ENCODE measurements at regions not wholly inside any gene's neighbourhood (a gene's known extent, or its start where the extent isn't known, plus 50 kb on each side); places are given as distances from the start of the nearest gene placed in this dataset.

- Histone ChIP-seq H3K9me3 (ENCODE audit: control insufficient read depth, low read length) (no peaks in the 10 kb centered on the region), H3K36me3 (ENCODE audit: control insufficient read depth in 1 of 2, insufficient read depth in 2 of 2, low read depth in 1 of 2, low read length in 2 of 2) (no peaks in the 10 kb centered on the region), H3K27me3 (ENCODE audit: control insufficient read depth in 1 of 2, insufficient read depth in 1 of 2, low read length in 2 of 2) (no peaks in the 10 kb centered on the region), H2BK12ac (ENCODE audit: low read length in 2 of 2) (no peak overlapping the region), H3K4me3 (ENCODE audit: insufficient read depth in 1 of 2, low read depth in 1 of 2, low read length in 2 of 2) (no peak overlapping the region), H3K14ac (ENCODE audit: low read length in 2 of 2) (no peak overlapping the region), H2BK5ac (ENCODE audit: low read depth, low read length, poor library complexity, severe bottlenecking) (no peak overlapping the region), H3K4me1 (ENCODE audit: control insufficient read depth, insufficient read depth, low read depth, low read length) (no peaks in the 10 kb centered on the region), H2BK120ac (ENCODE audit: low read depth, low read length) (no peak overlapping the region), H4K91ac (ENCODE audit: low read length) (no peak overlapping the region), H3K27ac (ENCODE audit: low read length, poor library complexity, severe bottlenecking) (no peak overlapping the region), H3K23ac (ENCODE audit: low read length in 2 of 2) (no peak overlapping the region), H2BK15ac (ENCODE audit: low read depth, poor library complexity, severe bottlenecking) (no peak overlapping the region), H3K4ac (ENCODE audit: low read depth in 1 of 2, low read length in 2 of 2) (no peak overlapping the region), H3K79me1 (replicated peaks; ENCODE audit: low read length, poor library complexity, severe bottlenecking) (no peaks in the 10 kb centered on the region), H4K8ac (ENCODE audit: low read length) (no peak overlapping the region), H3K18ac (ENCODE audit: low read depth in 1 of 2, low read length in 2 of 2) (no peak overlapping the region), H3K4me2 (ENCODE audit: low read length, poor library complexity, severe bottlenecking) (no peak overlapping the region), H3K9ac (ENCODE audit: low read length) (no peak overlapping the region), H2AK5ac (ENCODE audit: low read length, severe bottlenecking) (no peak overlapping the region), H2AFZ (ENCODE audit: low read depth, low read length) (no peak overlapping the region)
- WGBS = 98% methylated on average over 3 of the region's 4 CpGs
- no peak for DNase-seq
These were observed 548.3 kb upstream of the SLIT2 start for GRCh38 chr4:19703391-19703790.

- WGBS = 80% methylated on average over 1 of the region's 2 CpGs
These were observed 550.7 kb upstream of the SLIT2 start for GRCh38 chr4:19700992-19701391.

DNA sequence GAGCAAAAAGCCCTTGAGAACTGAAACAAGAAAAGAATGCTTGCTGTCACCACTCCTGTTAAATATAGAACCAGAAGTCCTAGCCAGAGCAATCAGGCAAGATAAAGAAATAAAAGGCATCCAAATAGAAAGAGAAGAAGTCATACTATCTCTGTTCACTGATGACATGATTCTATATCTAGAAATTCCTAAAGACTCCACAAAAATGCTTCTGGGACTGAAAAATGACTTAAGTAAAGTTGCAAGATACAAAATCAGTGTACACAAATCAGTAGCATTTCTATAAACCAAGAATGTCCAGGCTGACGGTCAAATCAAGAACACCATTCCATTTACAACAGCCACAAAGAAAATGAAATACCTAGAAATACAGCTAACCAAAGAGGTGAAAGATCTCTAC is 552.7 kb upstream of the SLIT2 start:
- Histone ChIP-seq H3K23ac (ENCODE audit: low read length in 2 of 2) (no peak overlapping the region), H2BK120ac (ENCODE audit: low read depth, low read length) (no peak overlapping the region)
- no peak for DNase-seq

More at GRCh38 chr4:19700992-19701391, 550.7 kb upstream of the SLIT2 start:
- no peak overlapping the region for H2AFZ ChIP-seq (ENCODE audit: low read depth, low read length)
- peaks cover 6% of the 10 kb centered on the region for H3K9me3 ChIP-seq (ENCODE audit: control insufficient read depth, low read length)
- H3K27ac ChIP-seq (ENCODE audit: low read length, poor library complexity, severe bottlenecking) = no peak overlapping the region
- H2BK120ac ChIP-seq (ENCODE audit: low read depth, low read length) = no peak overlapping the region
- no peak overlapping the region for H3K4ac ChIP-seq (ENCODE audit: low read depth in 1 of 2, low read length in 2 of 2)
- H3K27me3 ChIP-seq (ENCODE audit: control insufficient read depth in 1 of 2, insufficient read depth in 1 of 2, low read length in 2 of 2) = no peaks in the 10 kb centered on the region
- H3K4me1 ChIP-seq (ENCODE audit: control insufficient read depth, insufficient read depth, low read depth, low read length) = no peaks in the 10 kb centered on the region
- no peak overlapping the region for H3K9ac ChIP-seq (ENCODE audit: low read length)
- no peak overlapping the region for H2BK12ac ChIP-seq (ENCODE audit: low read length in 2 of 2)
- H3K18ac ChIP-seq (ENCODE audit: low read depth in 1 of 2, low read length in 2 of 2) = no peak overlapping the region
- H3K36me3 ChIP-seq (ENCODE audit: control insufficient read depth in 1 of 2, insufficient read depth in 2 of 2, low read depth in 1 of 2, low read length in 2 of 2) = no peaks in the 10 kb centered on the region
- H3K4me3 ChIP-seq (ENCODE audit: insufficient read depth in 1 of 2, low read depth in 1 of 2, low read length in 2 of 2) = no peak overlapping the region
- no peak overlapping the region for H4K91ac ChIP-seq (ENCODE audit: low read length)
- H3K23ac ChIP-seq (ENCODE audit: low read length in 2 of 2) = no peak overlapping the region
- no peak for DNase-seq
- H4K8ac ChIP-seq (ENCODE audit: low read length) = no peak overlapping the region
- H3K4me2 ChIP-seq (ENCODE audit: low read length, poor library complexity, severe bottlenecking) = no peak overlapping the region
- H2BK15ac ChIP-seq (ENCODE audit: low read depth, poor library complexity, severe bottlenecking) = no peak overlapping the region
- H3K79me1 ChIP-seq (replicated peaks; ENCODE audit: low read length, poor library complexity, severe bottlenecking) = no peaks in the 10 kb centered on the region
- no peak overlapping the region for H3K14ac ChIP-seq (ENCODE audit: low read length in 2 of 2)
- no peak overlapping the region for H2AK5ac ChIP-seq (ENCODE audit: low read length, severe bottlenecking)
- H2BK5ac ChIP-seq (ENCODE audit: low read depth, low read length, poor library complexity, severe bottlenecking) = no peak overlapping the region

DNA sequence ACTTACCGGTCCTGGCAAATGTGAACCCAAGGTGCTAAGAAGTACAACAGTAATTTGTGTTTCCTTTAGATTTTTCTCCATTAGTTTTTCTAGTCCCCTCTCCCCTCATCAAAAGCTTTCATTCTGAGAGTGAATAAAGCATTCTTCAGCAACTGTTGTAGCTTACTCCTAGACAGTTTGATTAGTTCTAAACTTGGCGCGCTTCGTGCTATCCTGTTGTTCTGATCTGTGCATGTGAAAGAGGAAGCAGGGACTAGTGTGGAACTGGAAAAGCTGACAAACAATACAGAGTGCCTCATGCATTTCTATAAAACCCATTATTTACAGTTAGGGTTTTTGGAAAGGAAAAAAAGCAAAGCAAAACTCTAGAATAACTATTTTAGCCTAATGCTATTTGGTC is 556.9 kb upstream of the SLIT2 start:
- no peaks in the 10 kb centered on the region for H3K36me3 ChIP-seq (ENCODE audit: control insufficient read depth in 1 of 2, insufficient read depth in 2 of 2, low read depth in 1 of 2, low read length in 2 of 2)
- no peak overlapping the region for H2BK120ac ChIP-seq (ENCODE audit: low read depth, low read length)
- no peak overlapping the region for H2AK5ac ChIP-seq (ENCODE audit: low read length, severe bottlenecking)
- no peak overlapping the region for H3K18ac ChIP-seq (ENCODE audit: low read depth in 1 of 2, low read length in 2 of 2)
- no peak overlapping the region for H3K23ac ChIP-seq (ENCODE audit: low read length in 2 of 2)
- H3K27me3 ChIP-seq (ENCODE audit: control insufficient read depth in 1 of 2, insufficient read depth in 1 of 2, low read length in 2 of 2) = no peaks in the 10 kb centered on the region
- no peak overlapping the region for H2BK5ac ChIP-seq (ENCODE audit: low read depth, low read length, poor library complexity, severe bottlenecking)
- no peak overlapping the region for H3K4me2 ChIP-seq (ENCODE audit: low read length, poor library complexity, severe bottlenecking)
- WGBS = 100% methylated on average over 4 of the region's 4 CpGs
- H3K9ac ChIP-seq (ENCODE audit: low read length) = no peak overlapping the region
- no peak overlapping the region for H2BK12ac ChIP-seq (ENCODE audit: low read length in 2 of 2)
- H2AFZ ChIP-seq (ENCODE audit: low read depth, low read length) = peak overlapping the region; percentile 27
- no peak overlapping the region for H2BK15ac ChIP-seq (ENCODE audit: low read depth, poor library complexity, severe bottlenecking)
- H3K4ac ChIP-seq (ENCODE audit: low read depth in 1 of 2, low read length in 2 of 2) = no peak overlapping the region
- DNase-seq = no peak
- H4K91ac ChIP-seq (ENCODE audit: low read length) = no peak overlapping the region
- no peak overlapping the region for H3K14ac ChIP-seq (ENCODE audit: low read length in 2 of 2)
- H3K79me1 ChIP-seq (replicated peaks; ENCODE audit: low read length, poor library complexity, severe bottlenecking) = no peaks in the 10 kb centered on the region
- peaks cover 6% of the 10 kb centered on the region for H3K9me3 ChIP-seq (ENCODE audit: control insufficient read depth, low read length)
- H4K8ac ChIP-seq (ENCODE audit: low read length) = no peak overlapping the region
- no peak overlapping the region for H3K4me3 ChIP-seq (ENCODE audit: insufficient read depth in 1 of 2, low read depth in 1 of 2, low read length in 2 of 2)
- H3K4me1 ChIP-seq (ENCODE audit: control insufficient read depth, insufficient read depth, low read depth, low read length) = peaks cover 2% of the 10 kb centered on the region
- no peak overlapping the region for H3K27ac ChIP-seq (ENCODE audit: low read length, poor library complexity, severe bottlenecking)

More for the DNA sequence above, 552.7 kb upstream of the SLIT2 start:
- Histone ChIP-seq H3K4me2 (ENCODE audit: low read length, poor library complexity, severe bottlenecking) (no peak overlapping the region), H2BK5ac (ENCODE audit: low read depth, low read length, poor library complexity, severe bottlenecking) (no peak overlapping the region), H3K4me3 (ENCODE audit: insufficient read depth in 1 of 2, low read depth in 1 of 2, low read length in 2 of 2) (no peak overlapping the region), H2AK5ac (ENCODE audit: low read length, severe bottlenecking) (no peak overlapping the region), H3K18ac (ENCODE audit: low read depth in 1 of 2, low read length in 2 of 2) (no peak overlapping the region), H3K27ac (ENCODE audit: low read length, poor library complexity, severe bottlenecking) (no peak overlapping the region), H4K8ac (ENCODE audit: low read length) (no peak overlapping the region), H2BK12ac (ENCODE audit: low read length in 2 of 2) (no peak overlapping the region), H3K4ac (ENCODE audit: low read depth in 1 of 2, low read length in 2 of 2) (no peak overlapping the region), H3K79me1 (replicated peaks; ENCODE audit: low read length, poor library complexity, severe bottlenecking) (no peaks in the 10 kb centered on the region), H2BK15ac (ENCODE audit: low read depth, poor library complexity, severe bottlenecking) (no peak overlapping the region), H3K4me1 (ENCODE audit: control insufficient read depth, insufficient read depth, low read depth, low read length) (peaks cover 2% of the 10 kb centered on the region), H4K91ac (ENCODE audit: low read length) (no peak overlapping the region), H3K27me3 (ENCODE audit: control insufficient read depth in 1 of 2, insufficient read depth in 1 of 2, low read length in 2 of 2) (no peaks in the 10 kb centered on the region), H3K9me3 (ENCODE audit: control insufficient read depth, low read length) (peaks cover 6% of the 10 kb centered on the region), H2AFZ (ENCODE audit: low read depth, low read length) (no peak overlapping the region), H3K9ac (ENCODE audit: low read length) (no peak overlapping the region), H3K14ac (ENCODE audit: low read length in 2 of 2) (no peak overlapping the region), H3K36me3 (ENCODE audit: control insufficient read depth in 1 of 2, insufficient read depth in 2 of 2, low read depth in 1 of 2, low read length in 2 of 2) (no peaks in the 10 kb centered on the region)
- WGBS = 100% methylated on average over 1 of the region's 1 CpG

Measured in mesenchymal stem cell (in vitro differentiated cells and primary cell).